D721Med (cell line): ENCODE measurements at regions not wholly inside any gene's neighbourhood (a gene's known extent, or its start where the extent isn't known, plus 50 kb on each side); places are given as distances from the start of the nearest gene placed in this dataset.
A peak's percentile ranks its signal among the peaks of the same experiment; 100 is the strongest.
"Not testable (repeated sequence)": the region's sequence is repeated elsewhere in the genome, so short reads cannot be mapped to it uniquely, and the experiment has no call there.

Experiments used
- DNase-seq: peaks from one replicate; pipeline ENCODE4 v3.0.0; 2011; ENCODE audit warnings: low spot score; ENCODE audit not compliant: insufficient read length
- FAIRE-seq: peaks from 2 replicates; lab custom pipeline; 2011; peaks lifted over from hg19 to GRCh38; lab: Jason Lieb, UNC
- TF ChIP-seq, protein P1 (sequence below): IDR thresholded peaks from 2 replicates; pipeline ENCODE4 v1.5.1; 2012; ENCODE audit warnings: mild to moderate bottlenecking, control low read depth; ENCODE audit not compliant: insufficient read depth; ENCODE audit errors: missing control alignments

- peak; percentile 16 for DNase-seq
- TF ChIP-seq, protein P1, sequence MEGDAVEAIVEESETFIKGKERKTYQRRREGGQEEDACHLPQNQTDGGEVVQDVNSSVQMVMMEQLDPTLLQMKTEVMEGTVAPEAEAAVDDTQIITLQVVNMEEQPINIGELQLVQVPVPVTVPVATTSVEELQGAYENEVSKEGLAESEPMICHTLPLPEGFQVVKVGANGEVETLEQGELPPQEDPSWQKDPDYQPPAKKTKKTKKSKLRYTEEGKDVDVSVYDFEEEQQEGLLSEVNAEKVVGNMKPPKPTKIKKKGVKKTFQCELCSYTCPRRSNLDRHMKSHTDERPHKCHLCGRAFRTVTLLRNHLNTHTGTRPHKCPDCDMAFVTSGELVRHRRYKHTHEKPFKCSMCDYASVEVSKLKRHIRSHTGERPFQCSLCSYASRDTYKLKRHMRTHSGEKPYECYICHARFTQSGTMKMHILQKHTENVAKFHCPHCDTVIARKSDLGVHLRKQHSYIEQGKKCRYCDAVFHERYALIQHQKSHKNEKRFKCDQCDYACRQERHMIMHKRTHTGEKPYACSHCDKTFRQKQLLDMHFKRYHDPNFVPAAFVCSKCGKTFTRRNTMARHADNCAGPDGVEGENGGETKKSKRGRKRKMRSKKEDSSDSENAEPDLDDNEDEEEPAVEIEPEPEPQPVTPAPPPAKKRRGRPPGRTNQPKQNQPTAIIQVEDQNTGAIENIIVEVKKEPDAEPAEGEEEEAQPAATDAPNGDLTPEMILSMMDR = peak; percentile 46
- no peak for FAIRE-seq
Measured at GRCh38 chr15:98292442-98293240, 332.1 kb downstream of the ARRDC4 start.

DNA sequence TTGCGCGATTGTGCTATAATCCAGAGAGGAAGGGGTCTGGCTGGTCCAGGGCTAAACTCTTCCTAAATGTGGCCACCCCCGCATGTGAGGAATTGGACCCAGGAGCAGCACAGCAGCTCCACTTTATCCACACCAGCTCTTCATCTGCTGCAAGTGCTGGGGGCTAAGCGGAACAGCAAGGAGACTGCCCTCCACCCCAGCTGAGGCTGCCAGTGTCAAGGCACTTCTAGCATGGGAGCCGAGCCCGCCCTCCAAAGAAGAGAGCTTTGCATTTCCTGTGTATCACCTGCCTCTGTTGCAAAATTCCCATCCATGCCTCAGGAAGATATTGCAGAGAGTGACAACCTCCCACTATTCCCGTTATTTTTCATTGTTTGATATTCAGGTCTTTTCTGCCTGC is 333.6 kb downstream of the ARRDC4 start:
- TF ChIP-seq, protein P1 = no peak
- DNase-seq (no peak), FAIRE-seq (no peak)

GRCh38 chr15:98295101-98295759 is 334.7 kb downstream of the ARRDC4 start:
- TF ChIP-seq, protein P1 = peak; percentile 40
- DNase-seq, FAIRE-seq: not testable (repeated sequence)

DNA sequence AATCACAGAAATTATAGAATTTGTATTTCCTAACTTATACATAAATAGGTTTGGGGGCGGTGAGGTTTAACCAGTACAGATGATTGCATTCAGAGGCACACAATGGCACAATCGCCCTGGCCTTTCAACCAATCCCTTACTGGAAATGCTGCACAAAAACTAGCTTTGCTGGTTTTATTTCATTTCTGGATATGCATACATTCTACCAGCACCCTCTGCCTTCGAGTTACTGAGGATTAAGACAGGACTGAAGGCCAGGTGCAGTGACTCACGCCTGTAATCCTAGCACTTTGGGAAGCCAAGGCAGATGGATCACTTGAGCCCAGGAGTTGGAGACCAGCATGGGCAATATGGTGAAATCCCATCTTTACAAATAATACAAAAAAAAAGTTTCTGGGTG is 336.1 kb downstream of the ARRDC4 start:
- FAIRE-seq (no peak), DNase-seq (no peak)
- TF ChIP-seq, protein P1 = no peak

DNA sequence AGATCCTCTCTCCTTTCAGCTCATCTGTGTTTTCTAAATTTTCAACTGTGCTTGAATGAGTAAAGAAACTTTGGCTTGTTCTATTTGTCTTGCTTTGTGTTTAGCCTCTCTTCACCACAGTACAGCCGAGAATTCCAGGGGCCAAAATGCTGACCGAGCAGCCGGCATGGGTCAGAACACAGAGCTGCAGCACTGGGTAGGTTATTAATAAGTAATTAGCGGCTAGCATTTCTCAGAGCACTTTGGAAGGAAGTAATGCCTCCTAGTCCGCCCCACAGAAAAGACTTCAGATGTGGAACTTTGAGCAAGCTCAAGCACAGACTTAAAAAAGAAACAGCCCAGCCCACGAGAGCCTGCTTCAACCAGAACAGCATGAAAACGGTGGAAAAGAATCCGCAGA is 343.9 kb downstream of the ARRDC4 start:
- DNase-seq (no peak), FAIRE-seq (no peak)
- TF ChIP-seq, protein P1 = no peak

DNA sequence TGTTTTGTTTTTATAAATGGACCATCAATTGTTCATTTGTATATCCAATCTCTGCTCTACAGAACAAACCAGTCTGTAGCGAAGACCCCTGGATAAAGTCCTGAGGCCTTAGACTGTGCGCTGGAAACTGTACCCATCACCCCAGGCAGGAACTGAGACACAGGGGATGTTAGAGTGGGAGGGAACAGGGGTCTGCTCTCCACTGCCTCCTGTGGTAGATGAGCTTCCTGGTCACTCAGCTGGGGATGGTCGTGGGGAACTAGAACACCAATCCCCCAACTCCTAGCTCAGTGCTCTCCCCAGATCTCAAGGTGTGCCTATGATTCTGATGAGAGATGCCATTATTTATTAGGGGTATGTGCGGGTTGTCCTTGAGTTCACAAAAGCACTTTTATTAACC is 340.2 kb upstream of the IGF1R start:
- FAIRE-seq (no peak), DNase-seq (no peak)
- TF ChIP-seq, protein P1 = no peak
